Stimulated activated CD8-positive, alpha-beta memory T cell treated with anti-CD3 and anti-CD28 coated beads, Interleukin-15, amount 100 ng/mL, for 24 hours (primary cell): ENCODE measurements at regions not wholly inside any gene's neighbourhood (a gene's known extent, or its start where the extent isn't known, plus 50 kb on each side); places are given as distances from the start of the nearest gene placed in this dataset.
A peak's percentile ranks its signal among the peaks of the same experiment; 100 is the strongest.
"Not testable (repeated sequence)": the region's sequence is repeated elsewhere in the genome, so short reads cannot be mapped to it uniquely, and the experiment has no call there.

Experiments
- DNase-seq: peaks from one replicate; pipeline ENCODE4 v3.0.0-alpha.2; 2020; ENCODE audit warnings: low read depth

DNA sequence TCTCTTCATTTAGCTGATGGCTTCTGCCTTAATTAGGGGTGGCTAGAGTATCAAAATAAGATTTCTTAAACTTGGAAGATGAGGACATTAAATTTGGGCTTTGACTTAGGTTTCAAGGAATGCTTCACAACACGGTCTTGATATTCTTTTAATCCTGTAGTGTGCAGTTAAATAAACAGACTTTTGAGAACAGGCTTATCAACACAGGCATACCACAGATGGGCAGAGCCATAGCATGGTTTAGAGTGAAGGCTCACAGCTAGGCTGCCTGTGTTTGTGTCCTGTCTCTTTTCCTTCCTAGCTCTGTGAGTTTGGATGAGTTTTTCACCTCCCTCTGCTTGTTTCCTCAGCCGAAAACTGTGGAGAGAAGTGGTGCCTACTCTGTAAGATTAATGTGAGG lies 102.3 kb upstream of the IPO9 start:
- DNase-seq, result no peak

DNA sequence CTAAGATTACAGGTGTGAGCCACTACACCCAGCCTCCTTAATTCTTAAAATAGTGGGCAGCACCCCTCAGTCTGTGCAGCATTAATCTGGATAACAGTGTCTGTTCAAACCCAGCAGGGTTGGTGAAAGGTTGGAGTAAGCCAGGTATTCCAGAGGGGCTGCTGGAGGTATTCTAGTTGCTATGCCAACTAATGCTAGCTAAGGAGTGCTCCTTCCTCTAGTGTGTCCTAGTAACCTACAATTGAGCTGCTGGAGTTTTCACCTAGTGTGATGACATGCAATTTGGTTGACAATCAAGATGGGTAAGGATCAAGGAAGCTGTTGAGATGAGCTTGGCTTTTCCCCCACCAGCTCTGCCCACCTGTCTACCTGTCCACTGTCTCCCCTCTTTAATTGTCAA lies 100.2 kb upstream of the IPO9 start:
- no peak for DNase-seq

DNA sequence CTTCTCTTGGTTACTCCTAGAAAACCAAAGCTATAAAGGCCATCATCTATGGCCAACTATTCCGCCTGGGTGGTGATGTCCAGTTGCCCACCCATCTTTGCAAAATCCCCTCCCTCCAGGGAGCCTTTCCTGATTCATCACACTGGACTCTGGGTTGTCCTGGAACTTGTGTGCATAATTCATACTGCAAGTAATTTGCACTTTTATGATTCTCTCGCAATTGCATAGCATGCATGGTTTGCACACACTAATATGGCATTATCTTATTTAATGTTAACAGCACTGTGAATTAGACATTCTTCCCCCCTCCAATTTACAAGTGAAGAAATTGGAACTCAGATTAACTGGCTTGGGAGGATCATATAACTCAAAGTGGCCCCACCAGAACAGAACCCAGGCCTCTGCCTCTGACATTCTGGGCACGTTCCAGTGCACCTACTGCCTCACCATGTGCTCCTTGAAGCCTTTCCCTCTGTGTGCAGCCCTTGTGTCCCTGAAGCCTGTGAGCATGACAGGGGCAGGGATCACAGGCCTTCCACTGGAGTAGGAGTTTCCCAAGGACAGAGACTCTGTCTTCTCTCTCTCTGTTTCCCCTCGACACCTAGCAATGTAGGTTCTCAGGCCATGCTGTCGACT lies 98.9 kb upstream of the IPO9 start:
- no peak for DNase-seq

DNA sequence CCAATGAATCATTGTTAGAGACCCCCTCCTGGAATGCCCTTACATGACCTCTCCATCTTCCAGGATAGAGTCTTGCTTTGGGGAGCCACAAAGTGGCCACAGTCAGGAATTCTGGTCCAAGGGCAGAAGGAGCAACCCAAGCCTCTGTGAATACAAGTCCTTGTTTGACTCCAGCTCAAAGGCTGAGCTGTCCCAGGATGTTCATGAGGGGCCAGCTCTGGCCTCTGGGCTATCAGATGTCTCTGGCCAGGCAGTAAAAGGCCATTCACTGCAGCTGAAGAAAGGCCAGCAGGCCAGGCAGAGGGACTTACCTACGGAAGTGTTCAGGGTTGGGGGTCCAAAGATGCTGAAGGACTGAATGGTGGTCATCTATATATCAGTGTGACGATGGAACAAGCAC lies 98.3 kb upstream of the IPO9 start:
- DNase-seq, result no peak

DNA sequence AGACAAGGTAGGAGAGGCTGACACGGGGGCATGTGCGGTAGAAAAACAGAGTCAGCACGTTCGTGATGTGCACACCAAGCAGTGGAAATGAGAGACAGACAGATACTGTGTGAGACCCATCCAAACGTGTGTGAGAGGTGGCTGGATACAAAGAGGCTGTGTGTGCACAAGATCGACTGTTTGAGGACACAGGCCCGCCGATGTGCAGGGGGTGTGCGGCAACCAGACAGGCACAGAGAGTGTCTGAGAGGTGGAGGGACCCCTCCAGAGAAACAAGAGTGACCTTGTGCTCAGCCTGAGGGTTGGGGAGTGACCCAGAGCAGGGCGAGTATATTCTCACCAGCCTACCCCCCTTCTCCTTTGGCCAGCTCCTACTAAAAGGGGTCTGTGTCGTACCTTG lies 97.8 kb upstream of the IPO9 start:
- no peak for DNase-seq

DNA sequence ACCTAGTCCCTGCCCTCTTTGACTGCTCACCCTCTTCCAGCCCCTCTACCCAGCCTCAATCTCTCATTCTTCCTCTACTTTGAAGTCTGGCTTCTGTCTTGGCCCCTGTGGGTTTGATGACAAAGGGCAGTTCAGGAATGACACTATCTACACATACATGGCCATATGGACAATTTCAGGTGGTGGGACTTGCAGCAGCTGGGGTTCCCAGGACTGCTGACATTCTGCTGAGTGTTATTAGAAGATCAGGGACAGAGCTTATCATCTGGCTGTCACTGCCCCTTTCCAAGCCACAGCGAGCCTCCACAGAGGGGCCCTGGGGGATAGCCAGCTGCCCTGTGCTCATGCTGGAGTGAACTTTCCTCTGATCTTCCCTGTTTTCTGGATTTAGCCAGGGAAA lies 97.4 kb upstream of the IPO9 start:
- no peak for DNase-seq

DNA sequence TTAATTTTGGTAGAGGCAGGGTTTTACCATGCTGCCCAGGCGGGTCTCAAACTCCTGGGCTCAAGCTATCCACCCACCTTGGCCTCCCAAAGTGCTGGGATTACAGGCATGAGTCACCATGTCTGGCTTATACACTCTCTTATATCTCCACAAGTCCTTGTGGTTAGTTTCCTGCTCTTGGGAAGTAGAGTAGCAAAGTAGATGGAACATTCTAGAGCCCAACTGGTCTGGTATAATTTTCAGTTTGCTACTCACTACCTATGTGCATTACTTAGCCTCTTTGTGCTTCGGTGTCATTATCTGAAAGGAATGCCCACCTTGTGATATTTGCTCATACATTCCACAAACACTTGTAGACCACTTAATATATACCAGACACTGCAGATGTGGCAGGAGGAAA lies 96.6 kb upstream of the IPO9 start:
- no peak for DNase-seq

DNA sequence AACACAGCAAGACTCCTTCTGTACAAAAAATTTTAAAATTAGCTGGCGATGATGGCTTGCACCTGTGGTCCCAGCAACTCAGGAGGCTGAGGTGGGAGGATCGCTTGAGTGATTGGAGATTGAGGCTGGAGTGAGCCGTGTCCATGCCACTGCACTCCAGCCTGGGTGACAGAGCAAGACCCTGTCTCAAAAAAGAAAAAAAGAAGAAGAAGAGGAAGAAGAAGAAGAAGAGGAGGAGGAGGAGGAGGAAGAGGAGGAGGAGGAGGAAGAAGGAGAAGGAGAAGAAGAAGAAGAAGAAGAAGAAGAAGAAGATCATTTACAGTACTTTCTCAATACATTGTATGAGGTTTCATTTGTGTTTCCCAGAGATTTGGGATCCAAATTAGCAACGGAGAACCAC lies 94.7 kb upstream of the IPO9 start:
- not testable (repeated sequence) for DNase-seq

DNA sequence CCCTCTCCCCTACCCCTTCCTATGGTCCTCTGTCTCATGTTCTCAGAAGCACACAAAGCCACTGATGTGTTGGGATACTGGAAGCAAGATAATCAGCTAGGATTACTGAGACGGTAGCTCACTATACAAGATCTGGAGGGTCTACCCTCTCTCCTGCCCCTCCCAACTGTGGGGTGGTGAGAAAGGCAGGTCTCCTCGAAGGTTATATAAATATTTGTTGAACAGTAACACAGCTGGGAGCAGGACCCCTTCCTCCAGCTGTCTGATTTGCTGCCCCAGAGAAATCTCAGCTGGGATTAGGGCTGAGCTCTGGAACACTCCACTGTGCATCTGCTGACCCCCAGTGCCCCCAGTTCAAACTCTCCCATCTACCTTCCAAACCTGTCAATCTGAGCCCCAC lies 94.2 kb upstream of the IPO9 start:
- no peak for DNase-seq

DNA sequence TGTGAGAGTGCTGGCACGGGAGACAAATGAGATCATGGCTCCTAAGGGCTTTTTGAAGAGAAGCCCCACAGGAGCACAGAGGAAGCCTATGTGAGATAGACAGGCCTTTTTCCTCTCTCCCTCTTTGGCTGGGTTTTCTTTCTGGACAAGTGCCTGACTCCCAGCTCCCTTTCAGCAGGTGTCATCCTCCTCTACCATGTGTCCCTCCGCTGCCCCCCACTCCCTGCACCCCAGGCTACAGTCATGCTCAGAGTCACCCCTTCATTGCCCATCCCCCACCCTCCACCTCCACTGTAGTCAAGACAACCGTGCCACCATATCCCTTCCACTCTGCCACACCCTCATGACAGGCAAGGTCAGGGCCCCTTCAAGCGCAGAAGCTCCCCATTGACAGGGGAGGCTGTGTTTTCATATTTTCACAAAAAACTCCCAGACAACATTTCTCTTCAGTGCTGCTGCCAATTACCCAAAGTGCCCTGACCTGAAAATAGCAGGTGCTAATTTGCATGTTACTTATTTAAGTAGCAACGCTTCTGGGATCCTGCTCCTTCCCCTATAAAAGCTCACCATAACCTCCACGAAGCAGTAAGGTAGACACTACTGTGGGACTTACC lies 92.1 kb upstream of the IPO9 start:
- DNase-seq, result no peak

DNA sequence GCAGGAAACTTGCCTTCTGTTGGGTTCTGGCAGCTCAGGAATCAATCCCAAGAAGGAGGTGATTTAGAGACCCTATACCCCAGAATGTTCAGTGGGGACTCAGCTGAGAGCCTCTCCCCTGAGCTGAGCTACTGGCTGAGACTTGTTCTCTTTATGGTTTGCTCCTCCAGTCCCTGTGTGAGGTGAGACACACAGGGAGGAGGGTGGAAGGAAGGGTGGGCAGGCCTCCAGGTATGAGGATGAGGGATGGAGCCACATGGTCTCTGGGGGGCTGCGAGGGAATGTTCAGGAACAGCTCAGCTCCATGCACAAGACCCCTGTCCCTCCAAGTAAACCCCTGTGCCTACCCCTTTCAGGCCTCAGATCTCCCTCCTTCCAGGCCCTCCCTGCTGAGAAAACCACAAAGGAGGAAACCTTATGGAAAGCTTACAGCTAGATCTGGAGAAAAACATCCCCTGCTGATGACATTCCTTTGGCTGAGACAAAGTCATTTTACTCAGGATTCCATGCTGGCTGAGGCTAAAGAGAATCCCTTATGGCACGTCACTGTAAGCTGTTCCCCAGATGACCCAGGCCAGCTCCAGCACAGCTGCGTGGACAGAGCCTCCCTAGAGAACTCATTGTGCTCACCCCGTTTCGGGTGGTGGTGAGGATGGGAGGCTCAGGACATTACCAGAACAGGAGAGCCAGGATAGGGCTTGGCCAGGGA lies 91.5 kb upstream of the IPO9 start:
- no peak for DNase-seq

DNA sequence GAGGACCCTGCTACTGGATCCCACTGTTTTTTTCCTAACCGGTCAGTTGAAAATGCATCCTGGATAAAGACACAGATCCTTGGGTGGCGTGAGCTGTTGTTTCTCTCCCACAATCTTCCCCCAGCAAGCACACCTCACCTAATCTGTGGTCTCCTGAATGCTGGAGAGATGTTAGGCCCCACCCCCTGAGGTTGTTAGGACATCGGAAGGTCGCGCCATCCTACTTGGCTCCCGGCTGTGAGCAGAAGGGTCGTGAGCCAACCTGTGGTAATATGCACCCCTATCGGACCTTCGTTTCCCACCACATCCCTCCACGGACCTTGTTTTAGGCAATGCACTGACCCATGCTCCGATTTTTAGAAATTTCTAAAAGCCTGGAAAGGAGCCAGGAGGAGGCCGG lies 89.9 kb upstream of the IPO9 start:
- DNase-seq, result no peak

DNA sequence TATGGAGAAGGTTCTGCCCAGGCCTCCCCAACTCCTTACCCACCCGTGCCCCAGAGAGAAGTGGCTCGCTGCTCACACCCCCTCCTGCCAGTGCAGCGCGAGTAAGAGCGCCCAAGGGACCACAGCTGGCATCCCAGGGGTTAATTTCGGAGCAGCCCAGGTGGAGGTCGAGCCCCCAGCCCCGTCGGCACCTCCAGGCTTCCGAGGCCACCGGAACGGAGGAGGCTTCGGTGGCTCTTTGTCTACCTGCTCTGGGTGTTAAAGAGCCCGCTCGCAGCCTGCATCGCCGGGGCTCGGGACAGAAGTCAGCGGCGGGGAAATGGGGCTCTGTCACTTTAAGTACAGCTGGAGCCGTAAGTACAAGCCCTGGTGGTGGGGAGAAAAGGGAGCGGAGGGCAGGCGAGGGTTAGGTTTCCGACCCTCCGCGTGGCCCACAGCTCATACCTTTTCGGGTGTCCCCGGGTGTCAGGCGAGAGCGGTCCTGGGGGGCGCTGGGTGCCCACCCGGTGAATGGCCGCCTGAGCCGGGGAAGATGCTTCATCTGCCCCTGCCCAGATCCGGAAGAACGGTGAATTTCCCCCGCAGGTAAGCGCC lies 89.4 kb upstream of the IPO9 start:
- DNase-seq, result peak; percentile 6

DNA sequence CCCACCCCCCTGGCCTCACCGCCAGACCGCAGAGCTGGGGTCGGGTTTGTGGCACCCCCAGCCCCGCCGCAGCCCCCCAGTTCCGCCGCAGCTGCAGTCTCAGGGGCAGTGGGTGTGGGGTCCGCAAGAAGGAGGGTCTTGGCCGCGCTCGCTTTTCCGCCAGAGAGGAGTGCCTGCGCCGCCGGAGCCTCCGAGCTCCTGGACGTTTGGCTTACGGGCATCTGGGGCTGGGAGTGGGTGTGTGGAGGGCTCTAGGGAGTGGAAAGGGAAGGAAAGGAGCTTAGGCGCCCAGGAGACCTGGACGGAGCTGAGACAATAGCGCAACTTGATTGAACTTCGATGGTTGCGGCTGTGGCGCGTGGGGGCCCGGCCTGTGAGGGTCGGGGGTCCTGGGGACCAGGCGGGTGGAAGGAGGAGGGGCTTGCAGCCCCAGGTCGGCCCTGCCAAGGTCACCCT lies 88.8 kb upstream of the IPO9 start:
- no peak for DNase-seq

DNA sequence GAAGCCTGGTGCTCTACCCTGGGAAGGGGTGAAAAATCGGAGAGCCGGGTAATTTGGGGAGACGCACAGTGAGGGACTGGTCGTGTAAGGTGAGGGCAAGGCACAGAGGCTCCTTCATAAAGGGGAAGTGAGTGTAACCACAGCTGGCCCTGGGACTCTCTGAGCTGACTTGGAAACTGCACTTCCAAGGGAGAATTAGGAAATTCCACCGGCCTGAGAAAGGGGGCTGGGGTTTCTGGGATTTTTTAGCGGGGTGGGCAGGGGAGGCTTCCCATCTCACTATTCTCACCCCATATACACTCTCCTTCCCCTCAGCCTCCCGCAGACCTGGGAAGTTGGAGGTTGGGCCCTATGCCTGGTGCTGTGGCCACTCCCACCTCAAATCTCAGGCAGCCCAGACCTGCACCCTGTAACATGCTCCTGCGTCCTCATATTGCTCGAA lies 88.3 kb upstream of the IPO9 start:
- DNase-seq, result no peak

DNA sequence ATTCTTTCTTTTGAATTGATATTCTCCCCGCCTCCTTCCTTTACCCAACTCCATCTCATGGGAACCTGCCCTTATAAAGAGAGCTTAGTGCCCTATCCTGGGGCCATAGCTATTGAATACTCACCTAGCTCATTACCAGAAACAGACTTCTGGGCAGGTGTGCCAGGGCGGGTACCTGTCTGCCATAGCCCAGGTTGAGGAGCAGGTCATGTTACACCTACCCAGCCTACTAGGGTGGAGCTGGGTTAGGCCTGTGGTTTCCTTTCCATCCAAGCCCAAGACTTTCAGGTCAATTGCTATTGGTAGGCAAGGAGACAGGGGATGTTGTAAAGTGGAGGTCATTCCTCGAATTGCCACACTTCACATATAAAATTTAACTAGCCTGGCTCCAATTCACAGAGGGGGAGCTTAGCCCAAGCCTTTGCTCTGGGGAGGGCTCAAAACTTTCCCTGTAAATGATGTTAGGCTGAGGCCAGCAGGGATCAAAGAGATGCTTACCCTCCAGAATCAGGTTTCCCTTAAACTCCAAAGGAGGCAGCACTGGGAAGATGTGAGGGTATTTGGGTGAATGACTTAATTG lies 87.1 kb upstream of the IPO9 start:
- DNase-seq, result no peak

DNA sequence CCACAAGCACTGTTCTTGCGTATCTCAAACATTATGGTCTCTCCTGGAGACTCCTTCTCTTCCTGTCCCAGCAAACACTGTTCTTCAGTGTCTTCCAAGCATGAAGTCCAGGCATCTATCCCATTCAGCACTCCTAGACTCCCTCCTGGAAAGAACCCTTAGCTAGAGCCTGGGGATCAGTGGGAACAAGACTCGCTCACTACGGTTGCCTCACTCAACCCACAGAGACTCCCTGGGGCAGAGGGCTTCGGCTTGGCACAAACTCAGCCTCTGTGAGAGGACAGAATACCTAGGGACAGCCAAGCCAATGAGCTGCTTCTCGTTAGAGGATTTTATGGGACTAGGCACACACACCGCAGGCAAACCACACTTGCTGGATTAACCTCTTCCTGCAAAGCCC lies 86.5 kb upstream of the IPO9 start:
- no peak for DNase-seq

DNA sequence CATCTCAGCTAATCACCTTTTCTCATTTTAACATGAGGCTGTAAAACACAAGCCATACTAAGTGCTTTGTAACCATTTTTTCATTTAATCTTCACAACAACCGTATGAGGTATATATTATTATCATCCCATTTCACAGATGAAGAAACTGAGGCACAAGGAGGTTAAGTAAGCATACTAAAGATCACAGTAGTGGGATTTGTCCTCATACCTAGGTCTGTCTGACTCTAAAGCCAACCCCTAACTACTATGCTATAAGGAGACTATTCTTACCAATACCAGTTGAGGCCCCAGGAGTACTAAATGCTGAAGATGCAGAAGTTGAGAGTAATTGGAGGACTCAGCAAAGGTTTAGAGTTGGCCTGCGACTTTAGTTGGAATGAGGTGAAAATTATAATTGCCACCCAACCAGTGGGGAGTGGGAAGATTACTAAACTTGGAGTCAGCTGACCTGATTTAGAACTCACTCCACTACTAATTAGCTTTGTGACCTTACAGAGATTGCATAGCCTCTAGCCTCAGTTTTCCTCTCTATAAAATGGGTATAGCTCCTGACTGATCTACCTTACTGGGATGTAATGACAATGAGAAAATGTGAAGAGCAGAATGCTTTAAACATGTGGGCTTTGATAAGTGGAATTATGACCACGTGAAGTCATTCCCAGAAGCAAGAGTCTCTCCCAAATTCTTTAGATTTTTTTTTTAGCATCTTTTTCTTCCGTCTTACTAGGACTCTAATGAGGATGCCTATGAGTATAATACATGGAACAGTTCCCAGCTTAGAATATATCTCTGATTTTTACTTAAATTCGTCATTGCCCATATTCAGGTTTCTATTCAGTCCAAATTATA lies 85.8 kb upstream of the IPO9 start:
- no peak for DNase-seq

DNA sequence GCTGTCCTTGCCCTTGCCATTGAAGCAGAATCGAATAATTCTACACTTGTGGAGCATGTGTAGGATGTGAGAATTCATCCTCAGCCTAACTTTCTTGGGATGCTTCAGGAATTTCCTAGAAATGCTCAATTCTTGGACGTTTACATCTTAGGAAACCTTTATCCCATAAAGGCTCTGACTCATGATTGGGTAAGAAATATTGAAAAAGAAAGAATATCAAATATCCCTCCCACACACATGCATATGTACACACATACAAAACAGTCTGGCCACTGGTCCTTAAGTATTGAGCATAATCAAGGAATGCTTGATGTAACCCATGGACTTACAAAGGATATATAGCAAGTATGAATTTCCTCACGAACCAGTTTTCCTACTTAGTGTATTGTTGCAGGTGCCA lies 83.9 kb upstream of the IPO9 start:
- no peak for DNase-seq

DNA sequence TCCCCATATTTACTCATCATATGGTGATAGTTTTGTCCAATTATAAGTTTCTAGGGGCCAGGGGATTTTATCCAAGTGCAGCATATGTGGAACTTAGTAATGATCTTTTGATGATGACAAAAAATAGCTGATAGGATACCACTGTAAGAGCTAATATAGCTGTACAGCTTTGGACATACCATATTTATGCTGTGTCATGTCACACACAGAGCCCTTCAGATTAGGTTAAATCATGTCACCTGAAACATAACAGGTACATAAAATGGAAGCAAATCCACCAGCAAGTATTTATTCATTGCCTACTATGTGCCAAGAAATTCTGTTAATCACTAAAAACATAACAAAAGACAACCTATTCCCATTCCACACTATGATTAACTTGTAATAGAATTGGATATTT lies 82.8 kb upstream of the IPO9 start:
- DNase-seq, result no peak

DNA sequence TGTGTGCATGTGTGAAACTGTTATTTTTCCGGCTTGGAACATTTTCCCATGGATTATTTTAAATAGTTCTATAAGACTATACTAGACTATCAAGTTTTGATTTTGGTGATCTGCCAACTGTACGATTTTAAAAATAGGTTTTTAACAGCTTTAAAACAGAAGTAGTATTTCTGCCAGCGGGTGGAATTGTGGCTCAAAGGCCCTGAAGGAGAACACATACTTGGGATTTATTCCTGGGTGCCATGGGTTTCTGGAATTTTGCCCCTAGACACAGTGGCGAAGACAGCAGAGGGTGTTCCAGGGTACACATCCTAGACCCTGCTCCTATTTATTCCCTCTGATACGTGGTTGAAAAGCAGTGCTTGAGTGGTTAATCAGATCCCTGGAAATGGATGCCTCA lies 81.7 kb upstream of the IPO9 start:
- no peak for DNase-seq

DNA sequence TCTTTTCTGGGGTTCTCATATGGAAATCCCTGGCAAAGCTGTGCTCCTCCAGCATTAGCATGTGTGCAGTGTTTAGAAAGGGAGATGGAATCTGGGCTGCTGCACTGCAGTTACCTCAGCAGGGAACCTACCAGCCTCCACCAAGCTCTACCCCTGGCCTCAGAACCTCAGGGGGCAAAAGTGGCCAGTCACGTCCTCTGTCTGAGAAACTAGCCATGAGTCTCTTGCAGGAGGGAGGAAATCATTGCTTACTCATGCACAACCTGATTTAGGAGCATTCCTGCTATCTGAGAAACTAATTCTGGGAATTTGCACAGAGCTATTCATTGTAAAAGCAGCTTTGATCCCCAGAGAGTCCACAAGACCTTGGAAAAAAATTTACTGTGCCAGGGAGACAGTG lies 80.6 kb upstream of the IPO9 start:
- no peak for DNase-seq
